Keratinocyte (primary cell): ENCODE measurements at regions not wholly inside any gene's neighbourhood (a gene's known extent, or its start where the extent isn't known, plus 50 kb on each side); places are given as distances from the start of the nearest gene placed in this dataset.
"Not testable (repeated sequence)": the region's sequence is repeated elsewhere in the genome, so short reads cannot be mapped to it uniquely, and the experiment has no call there.

Source experiments
- DNase-seq: peaks from one replicate; pipeline ENCODE4 v3.0.0-alpha.2; 2011; ENCODE audit warnings: low read depth, missing footprints, low spot score
- FAIRE-seq: peaks from 2 replicates; lab custom pipeline; 2011; peaks lifted over from hg19 to GRCh38; lab: Jason Lieb, UNC
- H2AFZ ChIP-seq: 2 replicates; pipeline ENCODE4 v1.6.0; 2012; ENCODE audit warnings: low read length, control low read depth, inconsistent platforms; ENCODE audit not compliant: control insufficient read depth
- H3K27ac ChIP-seq: 2 replicates; pipeline ENCODE4 v1.5.1; 2011; ENCODE audit warnings: low read length; ENCODE audit not compliant: control insufficient read depth, insufficient read depth
- H3K27me3 ChIP-seq: 3 replicates; pipeline ENCODE4 v1.6.0; 2011; ENCODE audit warnings: low read length; ENCODE audit not compliant: control insufficient read depth, insufficient read depth; ENCODE audit errors: extremely low read depth
- H3K36me3 ChIP-seq, 2 experiments: 2 replicates in 1 of 2; 3 replicates in 1 of 2; pipeline ENCODE4 v1.5.1; 2011; ENCODE audit warnings: low read length in 2 of 2, mild to moderate bottlenecking in 1 of 2; ENCODE audit not compliant: control insufficient read depth in 2 of 2, insufficient read depth in 2 of 2; ENCODE audit errors: extremely low read depth in 1 of 2
- H3K4me1 ChIP-seq: 3 replicates; pipeline ENCODE4 v1.5.1; 2011; ENCODE audit warnings: low read length; ENCODE audit not compliant: control insufficient read depth, insufficient read depth; ENCODE audit errors: extremely low read depth
- H3K4me2 ChIP-seq: 3 replicates; pipeline ENCODE4 v1.6.0; 2011; ENCODE audit warnings: low read depth, low read length; ENCODE audit not compliant: control insufficient read depth, insufficient read depth; ENCODE audit errors: extremely low read depth
- H3K4me3 ChIP-seq, 3 experiments: fragments of 200-600 bp in 1 of 3; sonication (generic) in 1 of 3; 2 replicates in 2 of 3; 3 replicates in 1 of 3; pipeline ENCODE4 v1.5.1; 2011 to 2016; ENCODE audit warnings: low read length in 3 of 3, mild to moderate bottlenecking in 3 of 3, control low read depth in 2 of 3, inconsistent platforms in 1 of 3, low read depth in 1 of 3, mixed read lengths in 1 of 3, mixed run types in 1 of 3, moderate library complexity in 1 of 3; ENCODE audit not compliant: control insufficient read depth in 2 of 3, insufficient read depth in 2 of 3; ENCODE audit errors: extremely low read depth in 1 of 3
- H3K79me2 ChIP-seq: 2 replicates; pipeline ENCODE4 v1.6.0; 2012; ENCODE audit warnings: low read length; ENCODE audit not compliant: control insufficient read depth, insufficient read depth
- H3K9ac ChIP-seq: 3 replicates; pipeline ENCODE4 v1.6.0; 2011; ENCODE audit warnings: low read length; ENCODE audit not compliant: control insufficient read depth, insufficient read depth; ENCODE audit errors: extremely low read depth
- H3K9me1 ChIP-seq: 3 replicates; pipeline ENCODE4 v1.6.0; 2011; ENCODE audit warnings: low read length; ENCODE audit not compliant: control insufficient read depth, insufficient read depth; ENCODE audit errors: extremely low read depth
- H3K9me3 ChIP-seq: 2 replicates; pipeline ENCODE4 v1.5.1; 2012; ENCODE audit warnings: low read depth, low read length; ENCODE audit not compliant: control insufficient read depth
- H4K20me1 ChIP-seq: 3 replicates; pipeline ENCODE4 v1.6.0; 2011; ENCODE audit warnings: low read length; ENCODE audit not compliant: control insufficient read depth, insufficient read depth; ENCODE audit errors: extremely low read depth
- EZH2 ChIP-seq: IDR thresholded peaks from one replicate; pipeline ENCODE4 v1.6.1; 2012; ENCODE audit warnings: inconsistent platforms, mild to moderate bottlenecking, low read length, moderate library complexity
- dilution Hi-C: fragments of 300-500 bp; cut with MboI; formaldehyde crosslinking; loops from one replicate; pipeline ENCODE4 v1.7.0; 2020; ENCODE audit warnings: low sequenced_read_pairs; ENCODE audit not compliant: extremely low pct_ligation_motif_present
- TF ChIP-seq, protein P1 (sequence below), 3 experiments: IDR thresholded peaks in 1 of 3; conservative IDR thresholded peaks in 1 of 3; optimal IDR thresholded peaks in 1 of 3; 2 replicates in 2 of 3; 3 replicates in 1 of 3; pipeline versions ENCODE3 to v1.5.1; 2011; ENCODE audit warnings: low read length in 3 of 3, mild to moderate bottlenecking in 3 of 3, moderate library complexity in 2 of 3, control low read depth in 1 of 3, inconsistent platforms in 1 of 3; ENCODE audit not compliant: insufficient read depth in 2 of 3; ENCODE audit errors: extremely low read depth in 1 of 3

- H3K79me2 ChIP-seq = no peaks in the 10 kb centered on the region
- no peaks in the 10 kb centered on the region for H3K4me1 ChIP-seq
- H4K20me1 ChIP-seq = no peaks in the 10 kb centered on the region
- no peaks in the 10 kb centered on the region for H3K36me3 ChIP-seq
- no peak overlapping the region for H3K4me3 ChIP-seq
- TF ChIP-seq EZH2 = no peak
- TF ChIP-seq, protein P1, sequence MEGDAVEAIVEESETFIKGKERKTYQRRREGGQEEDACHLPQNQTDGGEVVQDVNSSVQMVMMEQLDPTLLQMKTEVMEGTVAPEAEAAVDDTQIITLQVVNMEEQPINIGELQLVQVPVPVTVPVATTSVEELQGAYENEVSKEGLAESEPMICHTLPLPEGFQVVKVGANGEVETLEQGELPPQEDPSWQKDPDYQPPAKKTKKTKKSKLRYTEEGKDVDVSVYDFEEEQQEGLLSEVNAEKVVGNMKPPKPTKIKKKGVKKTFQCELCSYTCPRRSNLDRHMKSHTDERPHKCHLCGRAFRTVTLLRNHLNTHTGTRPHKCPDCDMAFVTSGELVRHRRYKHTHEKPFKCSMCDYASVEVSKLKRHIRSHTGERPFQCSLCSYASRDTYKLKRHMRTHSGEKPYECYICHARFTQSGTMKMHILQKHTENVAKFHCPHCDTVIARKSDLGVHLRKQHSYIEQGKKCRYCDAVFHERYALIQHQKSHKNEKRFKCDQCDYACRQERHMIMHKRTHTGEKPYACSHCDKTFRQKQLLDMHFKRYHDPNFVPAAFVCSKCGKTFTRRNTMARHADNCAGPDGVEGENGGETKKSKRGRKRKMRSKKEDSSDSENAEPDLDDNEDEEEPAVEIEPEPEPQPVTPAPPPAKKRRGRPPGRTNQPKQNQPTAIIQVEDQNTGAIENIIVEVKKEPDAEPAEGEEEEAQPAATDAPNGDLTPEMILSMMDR (optimal IDR thresholded peaks at IDR 0.05 in 1 of 3, IDR thresholded peaks at IDR 0.05 in 1 of 3, conservative IDR thresholded peaks at IDR 0.05 in 1 of 3; ENCODE audit: extremely low read depth in 1 of 3, insufficient read depth in 2 of 3, low read length in 3 of 3) = no peak
- dilution Hi-C loops = no loop called here
- FAIRE-seq (no peak), DNase-seq (no peak)
- no peaks in the 10 kb centered on the region for H3K9me3 ChIP-seq
- no peak overlapping the region for H3K27ac ChIP-seq
- no peak overlapping the region for H3K4me2 ChIP-seq
- no peaks in the 10 kb centered on the region for H3K9me1 ChIP-seq
- H2AFZ ChIP-seq = no peak overlapping the region
- no peaks in the 10 kb centered on the region for H3K27me3 ChIP-seq
- H3K9ac ChIP-seq = no peak overlapping the region
These were observed 140.1 kb upstream of the DDX53 start for GRCh38 chrX:22859642-22860041.

DNA sequence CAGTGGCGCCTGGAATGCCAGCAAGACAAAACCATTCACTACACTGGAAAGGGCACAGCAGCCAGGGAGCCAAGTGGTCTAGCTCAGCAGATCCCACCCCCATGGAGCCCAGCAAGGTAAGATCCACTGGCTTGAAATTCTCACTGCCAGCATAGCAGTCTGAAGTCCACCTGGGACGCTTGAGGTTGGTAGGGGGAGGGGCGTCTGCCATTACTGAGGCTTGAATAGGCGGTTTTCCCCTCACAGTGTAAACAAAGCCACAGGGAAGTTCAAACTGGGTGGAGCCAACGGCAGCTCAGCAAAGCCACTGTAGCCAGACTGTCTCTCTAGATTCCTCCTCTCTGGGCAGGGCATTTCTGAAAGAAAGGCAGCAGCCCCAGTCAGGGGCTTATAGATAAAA lies 133.0 kb upstream of the DDX53 start:
- H3K9me3 ChIP-seq, H3K36me3 ChIP-seq, H3K27me3 ChIP-seq, H3K4me1 ChIP-seq, dilution Hi-C loops, DNase-seq, H4K20me1 ChIP-seq, FAIRE-seq, H3K4me3 ChIP-seq, H3K9ac ChIP-seq, H3K9me1 ChIP-seq, H2AFZ ChIP-seq, H3K79me2 ChIP-seq, H3K27ac ChIP-seq, H3K4me2 ChIP-seq: not testable (repeated sequence)

- Histone ChIP-seq H3K27ac (no peak overlapping the region), H3K27me3 (no peaks in the 10 kb centered on the region), H3K9me3 (no peaks in the 10 kb centered on the region), H2AFZ (no peak overlapping the region), H4K20me1 (no peaks in the 10 kb centered on the region), H3K9ac (no peak overlapping the region), H3K36me3 (no peaks in the 10 kb centered on the region), H3K4me1 (no peaks in the 10 kb centered on the region), H3K9me1 (no peaks in the 10 kb centered on the region), H3K4me3 (no peak overlapping the region), H3K4me2 (no peak overlapping the region), H3K79me2 (no peaks in the 10 kb centered on the region)
- TF ChIP-seq EZH2 = no peak
- TF ChIP-seq, protein P1 (optimal IDR thresholded peaks at IDR 0.05 in 1 of 3, IDR thresholded peaks at IDR 0.05 in 1 of 3, conservative IDR thresholded peaks at IDR 0.05 in 1 of 3; ENCODE audit: extremely low read depth in 1 of 3, insufficient read depth in 2 of 3, low read length in 3 of 3) = no peak
- DNase-seq = no peak
- dilution Hi-C loops = no loop called here
- no peak for FAIRE-seq
These were observed 117.2 kb upstream of the DDX53 start for GRCh38 chrX:22882543-22882942.
